Heart right ventricle (tissue), 16 donors: ENCODE measurements at regions not wholly inside any gene's neighbourhood (a gene's known extent, or its start where the extent isn't known, plus 50 kb on each side); places are given as distances from the start of the nearest gene placed in this dataset.

Experiments
- ATAC-seq, 8 donors: fragments of 200-7000 bp; cut with Tn5 transposase; one replicate each; pipeline ENCODE4 v1.9.1; 2020; ENCODE audit warnings: mild to moderate bottlenecking in 8 of 8, moderate library complexity in 8 of 8, moderate number of reproducible peaks in 1 of 8
- DNase-seq, 2 donors: peaks; one replicate each; pipeline ENCODE4 v3.0.0-alpha.2; 2020
- H3K27ac ChIP-seq, 10 donors: fragments of 200-600 bp; sonication (generic) in 2 of 10; one replicate each; pipeline versions ENCODE4 v1.5.0 to v1.8.0; 2020 to 2022; ENCODE audit warnings: mild to moderate bottlenecking in 3 of 10
- H3K27me3 ChIP-seq, 7 donors: fragments of 200-600 bp; one replicate each; pipeline ENCODE4 v1.8.0; 2021 to 2022; ENCODE audit warnings: mild to moderate bottlenecking in 2 of 7
- H3K36me3 ChIP-seq, 9 donors: fragments of 200-600 bp; sonication (generic) in 1 of 9; one replicate each; pipeline versions ENCODE4 v1.5.0 to v1.8.0; 2020 to 2022; ENCODE audit warnings: mild to moderate bottlenecking in 2 of 9
- H3K4me1 ChIP-seq, 9 donors: fragments of 200-600 bp; sonication (generic) in 1 of 9; one replicate each; pipeline versions ENCODE4 v1.5.0 to v1.8.0; 2020 to 2022; ENCODE audit warnings: mild to moderate bottlenecking in 4 of 9
- H3K4me3 ChIP-seq, 10 donors: fragments of 200-600 bp; sonication (generic) in 2 of 10; one replicate each; pipeline versions ENCODE4 v1.5.0 to v1.8.0; 2020 to 2022; ENCODE audit warnings: mild to moderate bottlenecking in 7 of 10, moderate library complexity in 2 of 10
- H3K9me3 ChIP-seq, 11 donors: fragments of 200-600 bp in 10 of 11; sonication (generic) in 2 of 11; one replicate each; pipeline versions ENCODE4 v1.5.0 to v1.8.0; 2013 to 2022; ENCODE audit warnings: mild to moderate bottlenecking in 2 of 11, control low read depth in 1 of 11, moderate library complexity in 1 of 11
- CTCF ChIP-seq, 9 donors: fragments of 200-600 bp; sonication (generic) in 2 of 9; IDR thresholded peaks; one replicate each; pipeline versions ENCODE4 v1.5.0 to v1.8.0; 2021 to 2022; ENCODE audit warnings: antibody characterized with exemption in 9 of 9, mild to moderate bottlenecking in 5 of 9, moderate library complexity in 1 of 9
- WGBS, 2 donors: extraction: QIAGEN DNeasy Blood & Tissue Kit; methylation state at CpG; one replicate each; pipeline ENCODE4 v1.1.7; 2013; ENCODE audit warnings: inconsistent platforms in 1 of 2; 5-methylcytosine and 5-hydroxymethylcytosine counted together
- intact Hi-C, 10 donors: fragments of 100-400 bp; cut with DNase I; formaldehyde crosslinking; loops; one replicate each; pipeline versions ENCODE4 v1.11.1 to v1.14.2; 2022
- donor health status: Arrhythmogenic right ventricular cardiomyopathy.
- donor health status: ischemic (EF 13 %, LVEDD 7.1; RV severe dilation, severe dysfunction).
- donor health status: healthy with polysubstance abuse.
- donor health status: DM: no; HTN: yes; CAD: no.
- donor health status: DM: no; HTN: no; CAD: no.
- donor health status: ischemic (EF 25% LVEDD 6.9; RV normal size, moderate dysfunction).
- donor health status: ischemic (EF 25% LVEDD 5.7; RV mildly dilated, moderate dysfunction).
- donor health status: healthy.
- donor health status: DM: yes; HTN: yes; CAD: no.
- donor health status: Ischemic cardiomyopathy.
- donor health status: ischemic (EF 35%, LVEDD 5.7; RV mildly dilated, moderate dysfunction).
- donor health status: nonischemic (EF 11% LVEDD 7.7; RV severe dilation, severe dysfunction).
- donor health status: DM: yes; HTN: yes; CAD: no.
- donor health status: PGD.
- donor health status: ischemic (EF 29% LVEDD 5.4; RV normal size, mild dysfunction).
- donor health status: nonischemic (EF 23%, LVEDD 6.1; RV moderate dilation, normal function).

DNA sequence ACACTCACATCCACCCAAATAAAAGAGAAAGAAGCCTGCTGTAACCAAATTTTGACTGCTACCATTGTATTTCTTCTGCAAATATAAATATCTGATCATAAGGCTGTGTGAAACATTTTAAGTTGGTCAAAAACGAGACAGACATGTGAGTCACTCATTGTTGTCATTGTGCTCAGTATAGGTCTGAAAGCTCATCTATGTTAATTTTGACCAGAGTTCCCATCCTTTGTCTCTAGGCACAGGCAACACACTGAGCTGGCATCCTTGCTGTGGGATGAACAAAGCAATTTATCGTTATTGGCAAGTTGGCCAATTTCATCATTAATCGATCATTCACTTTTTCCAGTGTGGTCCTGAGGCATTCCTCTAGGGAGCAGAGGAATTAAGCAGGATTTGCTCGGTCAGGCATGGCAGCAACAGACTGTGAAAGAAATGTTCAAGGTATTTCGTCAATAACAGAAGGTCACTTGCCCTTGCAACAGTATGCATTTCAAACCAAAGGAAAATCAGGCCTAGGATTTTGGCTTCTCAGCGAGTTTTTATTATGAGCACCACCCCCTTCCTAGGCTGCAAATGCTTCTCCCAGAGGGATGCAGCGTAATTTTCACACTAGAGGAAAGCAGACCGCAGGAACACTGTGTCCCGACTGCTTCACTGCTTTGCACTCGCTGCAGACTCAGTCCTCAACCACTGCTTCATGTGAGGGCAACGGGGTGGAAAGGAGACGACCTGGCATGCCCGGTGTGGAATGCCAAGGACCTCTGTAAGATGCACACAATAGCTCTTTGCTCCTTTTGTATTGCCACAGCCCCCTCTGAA, 87.9 kb upstream of the SMYD2 start:
- Histone ChIP-seq H3K4me1 (no peaks in the 10 kb centered on the region), H3K9me3 (no peaks in the 10 kb centered on the region), H3K4me3 (no peak overlapping the region), H3K27me3 (peaks cover 0 to 61% (median 39%) of the 10 kb centered on the region in 7 donors), H3K27ac (no peak overlapping the region), H3K36me3 (no peaks in the 10 kb centered on the region)
- WGBS, 2 donors: 47 to 57% methylated on average over 13 of the region's 13 CpGs
- TF ChIP-seq CTCF (IDR thresholded peaks at IDR 0.05): no peak
- ATAC-seq (peak in 1 of 8 donors; percentile 33), DNase-seq (no peak)
- intact Hi-C loops: no loop called here

- Histone ChIP-seq H3K27ac (no peak overlapping the region), H3K4me1 (no peaks in the 10 kb centered on the region), H3K36me3 (no peaks in the 10 kb centered on the region), H3K27me3 (peaks cover 0 to 54% (median 35%) of the 10 kb centered on the region in 7 donors), H3K4me3 (no peak overlapping the region), H3K9me3 (no peaks in the 10 kb centered on the region)
- intact Hi-C loops: no loop called here
- DNase-seq (no peak), ATAC-seq (no peak)
- WGBS, 2 donors: 41 to 57% methylated on average over 6 of the region's 6 CpGs
- TF ChIP-seq CTCF (IDR thresholded peaks at IDR 0.05): no peak
These were observed 87.3 kb upstream of the SMYD2 start for GRCh38 chr1:214193691-214194090.

DNA sequence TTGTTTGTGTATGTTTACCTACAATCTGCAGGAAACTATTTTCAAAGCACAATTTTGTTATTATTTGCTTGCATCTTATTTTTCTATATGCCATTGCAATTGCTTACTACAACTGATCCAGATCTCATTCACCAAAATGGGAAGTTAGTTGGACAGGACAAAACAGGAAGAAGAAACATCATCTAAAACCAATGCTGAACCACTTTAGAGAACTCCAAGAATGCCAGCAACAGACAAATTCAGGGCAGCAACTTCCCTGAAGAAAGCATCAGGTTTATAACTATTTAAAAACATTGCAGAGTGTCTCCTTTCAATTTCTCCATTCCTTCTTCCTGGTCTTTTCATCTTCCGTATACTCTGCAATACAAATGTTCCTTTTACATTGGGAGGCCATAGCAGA, 82.4 kb upstream of the SMYD2 start:
- DNase-seq (no peak), ATAC-seq (peak in 1 of 8 donors; percentile 22)
- WGBS, 2 donors: 84 to 94% methylated on average over 1 of the region's 1 CpG
- TF ChIP-seq CTCF (IDR thresholded peaks at IDR 0.05): no peak
- Histone ChIP-seq H3K27ac (no peak overlapping the region), H3K9me3 (no peaks in the 10 kb centered on the region), H3K4me3 (no peak overlapping the region), H3K36me3 (no peaks in the 10 kb centered on the region), H3K27me3 (peaks cover 0 to 45% (median 12%) of the 10 kb centered on the region in 7 donors), H3K4me1 (peaks cover 0 to 4% (median 0%) of the 10 kb centered on the region in 9 donors)
- intact Hi-C loops: no loop called here

GRCh38 chr1:214199585-214199984, 81.4 kb upstream of the SMYD2 start:
- TF ChIP-seq CTCF (IDR thresholded peaks at IDR 0.05): no peak
- WGBS, 2 donors: 42 to 63% methylated on average over 2 of the region's 2 CpGs
- ATAC-seq: no peak
- Histone ChIP-seq H3K9me3 (no peaks in the 10 kb centered on the region), H3K4me3 (no peak overlapping the region), H3K4me1 (peaks cover 0 to 4% (median 0%) of the 10 kb centered on the region in 9 donors), H3K27me3 (peaks cover 0 to 35% (median 12%) of the 10 kb centered on the region in 7 donors), H3K36me3 (no peaks in the 10 kb centered on the region), H3K27ac (no peak overlapping the region)
- DNase-seq: no peak
- intact Hi-C loops: no loop called here
